Fibroblast of mammary gland (primary cell): ENCODE measurements at regions not wholly inside any gene's neighbourhood (a gene's known extent, or its start where the extent isn't known, plus 50 kb on each side); places are given as distances from the start of the nearest gene placed in this dataset.
A peak's percentile ranks its signal among the peaks of the same experiment; 100 is the strongest.

Experiments used
- DNase-seq: peaks from one replicate; pipeline ENCODE4 v3.0.0-alpha.2; 2010; ENCODE audit warnings: low read depth
- H3K4me3 ChIP-seq: 2 replicates; pipeline ENCODE4 v1.5.1; 2011; ENCODE audit warnings: low read depth, mild to moderate bottlenecking, low read length, moderate library complexity; ENCODE audit not compliant: control insufficient read depth
- TF ChIP-seq, protein P1 (sequence below): conservative IDR thresholded peaks from 2 replicates; pipeline ENCODE4 v1.5.1; 2011; ENCODE audit warnings: low read depth, low read length, inconsistent platforms; ENCODE audit not compliant: control insufficient read depth, insufficient read depth

DNA sequence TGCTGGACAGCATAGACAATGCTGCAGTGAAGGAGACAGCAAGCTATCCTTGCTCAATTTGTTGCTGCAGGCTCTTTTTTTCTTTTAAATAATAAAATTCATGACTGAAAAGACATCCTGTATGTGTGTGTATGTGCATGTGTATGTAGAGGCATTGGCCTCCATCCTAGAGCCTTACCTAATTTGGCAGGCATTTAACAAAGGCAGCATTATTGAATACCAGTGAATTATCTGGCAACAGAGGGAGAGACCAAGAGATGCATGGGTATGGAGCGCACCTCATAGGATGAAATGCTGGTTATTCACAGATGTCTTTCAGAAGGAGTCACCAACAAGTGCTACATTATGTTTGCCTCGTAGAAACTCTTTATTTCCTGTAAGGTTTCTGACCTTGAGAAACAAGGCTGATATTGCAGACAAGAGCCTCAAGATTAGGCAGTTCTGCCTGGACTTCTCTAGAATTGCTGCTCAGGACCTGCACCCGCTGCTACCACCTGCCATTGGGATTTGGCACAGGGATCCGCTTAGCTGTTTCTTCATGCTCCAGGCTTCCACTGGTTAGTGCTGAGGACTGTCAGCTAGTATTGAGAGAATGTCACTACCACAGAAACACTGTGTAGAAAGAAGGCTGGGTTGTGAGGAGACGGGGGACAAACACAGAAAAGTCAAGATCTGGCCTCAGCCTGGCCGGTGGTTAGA lies 247.7 kb upstream of the RFX3 start:
- DNase-seq, result no peak
- H3K4me3 ChIP-seq, result no peak overlapping the region
- TF ChIP-seq, protein P1, sequence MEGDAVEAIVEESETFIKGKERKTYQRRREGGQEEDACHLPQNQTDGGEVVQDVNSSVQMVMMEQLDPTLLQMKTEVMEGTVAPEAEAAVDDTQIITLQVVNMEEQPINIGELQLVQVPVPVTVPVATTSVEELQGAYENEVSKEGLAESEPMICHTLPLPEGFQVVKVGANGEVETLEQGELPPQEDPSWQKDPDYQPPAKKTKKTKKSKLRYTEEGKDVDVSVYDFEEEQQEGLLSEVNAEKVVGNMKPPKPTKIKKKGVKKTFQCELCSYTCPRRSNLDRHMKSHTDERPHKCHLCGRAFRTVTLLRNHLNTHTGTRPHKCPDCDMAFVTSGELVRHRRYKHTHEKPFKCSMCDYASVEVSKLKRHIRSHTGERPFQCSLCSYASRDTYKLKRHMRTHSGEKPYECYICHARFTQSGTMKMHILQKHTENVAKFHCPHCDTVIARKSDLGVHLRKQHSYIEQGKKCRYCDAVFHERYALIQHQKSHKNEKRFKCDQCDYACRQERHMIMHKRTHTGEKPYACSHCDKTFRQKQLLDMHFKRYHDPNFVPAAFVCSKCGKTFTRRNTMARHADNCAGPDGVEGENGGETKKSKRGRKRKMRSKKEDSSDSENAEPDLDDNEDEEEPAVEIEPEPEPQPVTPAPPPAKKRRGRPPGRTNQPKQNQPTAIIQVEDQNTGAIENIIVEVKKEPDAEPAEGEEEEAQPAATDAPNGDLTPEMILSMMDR, result no peak

DNA sequence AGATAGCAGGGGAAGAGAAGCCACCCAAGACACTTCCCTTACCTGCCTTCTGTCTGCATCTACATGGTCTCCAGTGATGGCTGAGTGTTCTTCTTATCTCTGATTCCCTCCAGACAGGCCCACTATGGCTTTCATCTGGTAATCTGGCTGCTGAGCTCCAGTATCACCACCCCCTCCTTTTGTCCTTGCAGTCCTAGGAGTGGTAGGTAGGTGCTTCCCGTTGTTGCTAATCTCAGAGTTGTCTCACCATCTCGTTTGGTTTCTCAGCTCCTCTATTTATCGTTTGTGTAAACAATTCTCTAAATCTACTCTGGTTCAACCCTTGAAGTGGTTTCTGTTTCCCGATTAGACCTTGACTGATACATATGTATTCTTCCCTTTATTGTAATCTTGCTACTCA lies 243.8 kb upstream of the RFX3 start:
- TF ChIP-seq, protein P1, result no peak
- DNase-seq, result no peak
- H3K4me3 ChIP-seq, result no peak overlapping the region

DNA sequence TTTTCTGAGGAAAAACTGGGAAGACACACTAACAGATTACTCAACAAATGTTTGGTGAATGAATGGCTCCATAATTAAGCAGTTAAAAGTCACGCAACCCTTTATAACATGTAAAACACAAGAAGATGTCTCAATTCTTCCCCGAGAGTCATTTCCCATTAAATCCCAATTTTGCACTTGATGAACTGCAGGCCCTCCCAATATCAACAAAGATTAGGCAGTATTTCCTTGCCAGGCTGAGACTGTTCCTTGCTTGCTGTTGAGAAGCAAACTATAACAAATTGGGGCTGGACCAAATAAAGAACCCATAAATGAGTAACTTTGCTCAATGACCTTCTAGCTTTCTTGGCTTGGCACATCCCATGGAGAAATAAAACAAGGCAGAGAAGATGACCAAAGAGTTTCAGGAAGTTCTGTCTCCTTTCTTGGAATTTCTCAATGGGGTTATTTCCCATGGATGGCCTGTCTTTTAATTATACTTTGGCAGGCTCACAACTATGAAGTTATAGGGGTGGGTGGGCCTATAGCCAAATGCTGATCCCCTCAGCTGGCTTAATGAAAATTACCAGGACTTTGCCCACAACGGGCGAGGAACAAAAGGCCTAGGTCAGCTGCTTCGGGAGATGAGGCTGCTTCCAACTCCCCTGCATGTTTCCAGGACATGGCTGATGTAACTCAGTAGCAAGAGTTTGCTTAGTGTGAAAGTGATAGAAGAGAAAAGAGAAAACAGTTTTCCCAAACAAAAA lies 243.1 kb upstream of the RFX3 start:
- no peak overlapping the region for H3K4me3 ChIP-seq
- TF ChIP-seq, protein P1, result no peak
- DNase-seq, result peak; percentile 74

DNA sequence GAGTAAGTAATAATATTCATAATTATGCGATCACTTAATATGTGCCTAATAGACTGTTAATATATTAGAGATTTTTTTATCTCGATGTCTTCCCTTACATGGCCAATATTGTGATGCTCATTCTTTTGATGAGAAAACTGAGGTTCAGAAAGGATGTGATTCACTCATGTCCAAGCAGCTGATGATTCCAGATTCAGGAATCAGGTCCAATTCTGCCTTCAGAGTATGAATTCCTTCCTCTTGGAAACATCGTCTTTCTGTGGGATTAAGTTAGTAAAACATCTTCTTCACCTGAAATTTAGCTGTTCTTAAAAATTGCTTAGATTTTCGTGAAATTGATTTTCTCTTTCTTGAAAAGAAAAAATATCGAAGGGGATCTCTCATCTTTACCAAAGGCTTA lies 242.5 kb upstream of the RFX3 start:
- no peak overlapping the region for H3K4me3 ChIP-seq
- peak; percentile 68 for DNase-seq
- TF ChIP-seq, protein P1, result no peak

DNA sequence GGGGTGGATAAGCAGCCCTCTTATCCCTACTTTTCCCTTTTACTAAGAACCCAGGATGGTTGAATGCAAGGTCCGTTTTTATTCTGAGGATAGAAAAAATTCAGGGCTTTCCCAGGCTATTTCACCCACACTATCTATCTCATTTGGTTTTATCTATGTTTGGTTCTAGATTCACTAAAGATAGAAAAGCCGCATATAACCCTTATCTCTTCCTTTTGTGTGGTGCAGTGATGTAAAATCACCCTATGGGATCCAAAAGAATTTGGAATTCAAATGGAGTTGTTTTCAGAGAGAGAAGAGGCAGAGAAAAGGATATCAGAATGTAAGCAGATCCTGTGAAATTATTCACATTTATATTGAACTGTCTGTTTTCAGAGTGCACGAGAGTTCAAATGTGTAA lies 236.3 kb upstream of the RFX3 start:
- no peak for DNase-seq
- TF ChIP-seq, protein P1, result no peak
- H3K4me3 ChIP-seq, result no peak overlapping the region

DNA sequence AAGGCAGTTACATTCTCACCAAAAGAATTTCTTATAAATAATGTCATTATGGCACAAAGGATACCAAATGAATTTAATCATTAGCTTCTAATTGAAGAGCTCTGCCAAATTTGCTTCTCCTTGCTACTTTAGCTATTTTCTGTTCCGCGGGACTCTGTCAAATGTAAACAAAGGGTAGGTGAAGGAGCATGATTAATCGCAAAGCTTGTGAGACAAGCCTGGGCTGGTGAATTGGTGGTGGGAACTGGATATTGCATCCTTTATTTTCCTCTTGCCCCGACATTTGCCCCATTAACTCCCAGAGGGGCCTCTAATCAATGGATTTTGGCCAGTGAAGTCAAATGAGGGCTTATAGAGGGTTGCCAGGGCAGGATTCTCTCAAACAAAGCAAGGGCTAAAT lies 234.2 kb upstream of the RFX3 start:
- TF ChIP-seq, protein P1, result no peak
- DNase-seq, result no peak
- H3K4me3 ChIP-seq, result no peak overlapping the region
